PFSK-1 (cell line): ENCODE measurements at regions not wholly inside any gene's neighbourhood (a gene's known extent, or its start where the extent isn't known, plus 50 kb on each side); places are given as distances from the start of the nearest gene placed in this dataset.

Experiments used
- POLR2AphosphoS5 ChIP-seq: IDR thresholded peaks from 2 replicates; pipeline ENCODE4 v1.6.1; 2012; ENCODE audit warnings: low read depth, mild to moderate bottlenecking, control low read depth, low read length, moderate library complexity
- TAF1 ChIP-seq: IDR thresholded peaks from 2 replicates; pipeline ENCODE4 v1.6.1; 2012; ENCODE audit warnings: low read length, control low read depth, borderline replicate concordance; ENCODE audit not compliant: insufficient read depth

DNA sequence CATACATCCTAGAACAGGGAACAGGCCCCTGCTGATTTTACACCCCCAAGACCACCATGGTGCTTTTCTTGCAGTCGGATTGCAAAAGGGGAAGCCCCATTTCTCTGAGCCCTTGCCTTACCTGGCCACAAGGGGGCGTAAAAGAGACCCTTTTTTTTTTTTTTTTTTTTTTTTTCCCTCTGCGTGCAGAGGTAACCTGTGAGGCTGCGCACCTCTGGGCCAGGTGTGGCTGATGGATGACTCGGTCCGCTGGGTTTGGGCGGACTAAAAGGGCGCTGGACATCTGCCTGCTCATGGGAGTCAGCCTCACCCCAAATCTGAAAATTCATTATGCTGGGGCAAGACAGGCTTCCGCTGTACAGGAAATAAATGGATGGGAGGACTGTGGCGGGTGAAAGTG is 281.0 kb downstream of the CBLN1 start:
- TF ChIP-seq POLR2AphosphoS5 (no peak), TAF1 (no peak)
